ENCODE measurements at regions not wholly inside any gene's neighbourhood (a gene's known extent, or its start where the extent isn't known, plus 50 kb on each side); places are given as distances from the start of the nearest gene placed in this dataset.

DNA sequence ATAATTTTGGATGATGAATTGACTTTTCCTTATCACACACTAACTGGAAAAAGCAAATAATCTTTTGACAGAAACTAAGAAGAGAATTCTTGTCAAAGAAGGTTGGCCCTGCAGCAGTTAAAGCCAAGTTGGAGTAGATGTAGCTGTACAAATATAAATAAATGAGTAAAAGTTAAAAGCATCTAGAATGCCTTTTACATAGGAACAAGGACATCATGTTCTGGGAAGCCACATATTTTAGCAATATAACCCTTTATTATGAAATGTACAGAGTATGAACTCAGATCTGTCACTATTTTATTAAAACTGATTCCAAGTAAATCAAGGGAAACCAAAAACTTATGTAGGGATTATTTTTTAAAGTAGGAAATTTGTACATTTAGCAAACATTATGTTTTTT, 269.4 kb upstream of the FAT4 start:
- H3K4me3 ChIP-seq, result no peak overlapping the region
- no peaks in the 10 kb centered on the region for H3K36me3 ChIP-seq (ENCODE audit: control insufficient read depth in 2 of 2, insufficient read depth in 2 of 2, low read length in 1 of 2)
- H3K27me3 ChIP-seq (replicated peaks in 1 of 2; ENCODE audit: control insufficient read depth in 2 of 2, insufficient read depth in 2 of 2, low read length in 1 of 2), result no peaks in the 10 kb centered on the region
- ChIA-PET CTCF (no interaction called here), RAD21 (ENCODE audit: unreplicated experiment) (interaction anchor here (0.6 kb wide), 1 partner anchor 40 kb away, joined by 3 read pairs; no protein-coding TSS in a partner anchor), SMC1A (ENCODE audit: uncharacterized antibody, unreplicated experiment) (no interaction called here), POLR2A (no interaction called here)
- no peak overlapping the region for H3K9ac ChIP-seq (ENCODE audit: control insufficient read depth, insufficient read depth, low read length)
- no peak overlapping the region for H2AFZ ChIP-seq (ENCODE audit: control insufficient read depth, low read depth, low read length)
- H3K4me2 ChIP-seq (ENCODE audit: control insufficient read depth, insufficient read depth), result no peak overlapping the region
- no peaks in the 10 kb centered on the region for H3K4me1 ChIP-seq (ENCODE audit: control insufficient read depth, insufficient read depth, low read length)
- FAIRE-seq (no peak), ATAC-seq (no peak), DNase-seq (ENCODE audit: low read depth, low spot score) (no peak)
- no peaks in the 10 kb centered on the region for H3K9me3 ChIP-seq (replicated peaks; ENCODE audit: control insufficient read depth, insufficient read depth, low read length)
- in situ Hi-C loops (cut with MboI), result no loop called here
- BruUV-seq (replicated peaks), result no TSS peak
- H4K20me1 ChIP-seq (ENCODE audit: control insufficient read depth, insufficient read depth), result no peaks in the 10 kb centered on the region
- H3K79me2 ChIP-seq (ENCODE audit: control insufficient read depth, insufficient read depth, low read length), result no peaks in the 10 kb centered on the region
- intact Hi-C loops (cut with micrococcal nuclease; ENCODE audit: unreplicated experiment), result no loop called here
- H3K27ac ChIP-seq (ENCODE audit: control insufficient read depth, insufficient read depth), result no peak overlapping the region
- TF ChIP-seq, protein P1, sequence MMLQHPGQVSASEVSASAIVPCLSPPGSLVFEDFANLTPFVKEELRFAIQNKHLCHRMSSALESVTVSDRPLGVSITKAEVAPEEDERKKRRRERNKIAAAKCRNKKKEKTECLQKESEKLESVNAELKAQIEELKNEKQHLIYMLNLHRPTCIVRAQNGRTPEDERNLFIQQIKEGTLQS (IDR thresholded peaks at IDR 0.05; ENCODE audit: borderline replicate concordance, extremely low read depth, low read depth, low read length), result no peak
- TF ChIP-seq EGR1 (IDR thresholded peaks at IDR 0.05; ENCODE audit: borderline replicate concordance in 1 of 2, low read depth in 2 of 2, low read length in 2 of 2) (no peak), TCF12 (IDR thresholded peaks at IDR 0.05; ENCODE audit: low read depth, low read length) (no peak), HCFC1 (IDR thresholded peaks at IDR 0.05; ENCODE audit: low read length) (no peak), CHD1 (IDR thresholded peaks at IDR 0.05; ENCODE audit: low read depth, low read length) (no peak), ETV6 (conservative IDR thresholded peaks at IDR 0.05 in 1 of 2, IDR thresholded peaks at IDR 0.05 in 1 of 2; ENCODE audit: borderline replicate concordance in 1 of 2, low read depth in 1 of 2) (no peak), PAX8 (IDR thresholded peaks at IDR 0.05) (no peak), ASH2L (IDR thresholded peaks at IDR 0.05; ENCODE audit: borderline replicate concordance, low read depth) (no peak), ZNF217 (IDR thresholded peaks at IDR 0.05) (no peak), CREB1 (IDR thresholded peaks at IDR 0.05; ENCODE audit: low read depth) (no peak)
- TF ChIP-seq, protein P2, sequence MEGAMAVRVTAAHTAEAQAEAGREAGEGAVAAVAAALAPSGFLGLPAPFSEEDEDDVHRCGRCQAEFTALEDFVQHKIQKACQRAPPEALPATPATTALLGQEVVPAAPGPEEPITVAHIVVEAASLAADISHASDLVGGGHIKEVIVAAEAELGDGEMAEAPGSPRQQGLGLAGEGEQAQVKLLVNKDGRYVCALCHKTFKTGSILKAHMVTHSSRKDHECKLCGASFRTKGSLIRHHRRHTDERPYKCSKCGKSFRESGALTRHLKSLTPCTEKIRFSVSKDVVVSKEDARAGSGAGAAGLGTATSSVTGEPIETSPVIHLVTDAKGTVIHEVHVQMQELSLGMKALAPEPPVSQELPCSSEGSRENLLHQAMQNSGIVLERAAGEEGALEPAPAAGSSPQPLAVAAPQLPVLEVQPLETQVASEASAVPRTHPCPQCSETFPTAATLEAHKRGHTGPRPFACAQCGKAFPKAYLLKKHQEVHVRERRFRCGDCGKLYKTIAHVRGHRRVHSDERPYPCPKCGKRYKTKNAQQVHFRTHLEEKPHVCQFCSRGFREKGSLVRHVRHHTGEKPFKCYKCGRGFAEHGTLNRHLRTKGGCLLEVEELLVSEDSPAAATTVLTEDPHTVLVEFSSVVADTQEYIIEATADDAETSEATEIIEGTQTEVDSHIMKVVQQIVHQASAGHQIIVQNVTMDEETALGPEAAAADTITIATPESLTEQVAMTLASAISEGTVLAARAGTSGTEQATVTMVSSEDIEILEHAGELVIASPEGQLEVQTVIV (IDR thresholded peaks at IDR 0.05; ENCODE audit: borderline replicate concordance, partially characterized antibody), result no peak
- TF ChIP-seq, protein P3, sequence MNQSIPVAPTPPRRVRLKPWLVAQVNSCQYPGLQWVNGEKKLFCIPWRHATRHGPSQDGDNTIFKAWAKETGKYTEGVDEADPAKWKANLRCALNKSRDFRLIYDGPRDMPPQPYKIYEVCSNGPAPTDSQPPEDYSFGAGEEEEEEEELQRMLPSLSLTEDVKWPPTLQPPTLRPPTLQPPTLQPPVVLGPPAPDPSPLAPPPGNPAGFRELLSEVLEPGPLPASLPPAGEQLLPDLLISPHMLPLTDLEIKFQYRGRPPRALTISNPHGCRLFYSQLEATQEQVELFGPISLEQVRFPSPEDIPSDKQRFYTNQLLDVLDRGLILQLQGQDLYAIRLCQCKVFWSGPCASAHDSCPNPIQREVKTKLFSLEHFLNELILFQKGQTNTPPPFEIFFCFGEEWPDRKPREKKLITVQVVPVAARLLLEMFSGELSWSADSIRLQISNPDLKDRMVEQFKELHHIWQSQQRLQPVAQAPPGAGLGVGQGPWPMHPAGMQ (IDR thresholded peaks at IDR 0.05; ENCODE audit: borderline replicate concordance), result no peak
- TF ChIP-seq, protein P4, sequence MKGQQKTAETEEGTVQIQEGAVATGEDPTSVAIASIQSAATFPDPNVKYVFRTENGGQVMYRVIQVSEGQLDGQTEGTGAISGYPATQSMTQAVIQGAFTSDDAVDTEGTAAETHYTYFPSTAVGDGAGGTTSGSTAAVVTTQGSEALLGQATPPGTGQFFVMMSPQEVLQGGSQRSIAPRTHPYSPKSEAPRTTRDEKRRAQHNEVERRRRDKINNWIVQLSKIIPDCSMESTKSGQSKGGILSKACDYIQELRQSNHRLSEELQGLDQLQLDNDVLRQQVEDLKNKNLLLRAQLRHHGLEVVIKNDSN (IDR thresholded peaks at IDR 0.05; ENCODE audit: borderline replicate concordance, extremely low read length, insufficient read depth, low read depth, low read length), result no peak
- TF ChIP-seq, protein P5, sequence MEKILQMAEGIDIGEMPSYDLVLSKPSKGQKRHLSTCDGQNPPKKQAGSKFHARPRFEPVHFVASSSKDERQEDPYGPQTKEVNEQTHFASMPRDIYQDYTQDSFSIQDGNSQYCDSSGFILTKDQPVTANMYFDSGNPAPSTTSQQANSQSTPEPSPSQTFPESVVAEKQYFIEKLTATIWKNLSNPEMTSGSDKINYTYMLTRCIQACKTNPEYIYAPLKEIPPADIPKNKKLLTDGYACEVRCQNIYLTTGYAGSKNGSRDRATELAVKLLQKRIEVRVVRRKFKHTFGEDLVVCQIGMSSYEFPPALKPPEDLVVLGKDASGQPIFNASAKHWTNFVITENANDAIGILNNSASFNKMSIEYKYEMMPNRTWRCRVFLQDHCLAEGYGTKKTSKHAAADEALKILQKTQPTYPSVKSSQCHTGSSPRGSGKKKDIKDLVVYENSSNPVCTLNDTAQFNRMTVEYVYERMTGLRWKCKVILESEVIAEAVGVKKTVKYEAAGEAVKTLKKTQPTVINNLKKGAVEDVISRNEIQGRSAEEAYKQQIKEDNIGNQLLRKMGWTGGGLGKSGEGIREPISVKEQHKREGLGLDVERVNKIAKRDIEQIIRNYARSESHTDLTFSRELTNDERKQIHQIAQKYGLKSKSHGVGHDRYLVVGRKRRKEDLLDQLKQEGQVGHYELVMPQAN (conservative IDR thresholded peaks at IDR 0.05), result no peak

Data from GM12878 (cell line).